Omental fat pad (tissue), 3 donors: ENCODE measurements at regions not wholly inside any gene's neighbourhood (a gene's known extent, or its start where the extent isn't known, plus 50 kb on each side); places are given as distances from the start of the nearest gene placed in this dataset.

Experiments
- ATAC-seq: fragments of 150-250 bp; one replicate; pipeline ENCODE4 v1.9.1; 2016; ENCODE audit warnings: mild to moderate bottlenecking, moderate library complexity; ENCODE audit not compliant: low FRiP score
- DNase-seq: peaks from one replicate; pipeline ENCODE4 v3.0.0-alpha.2; 2019; ENCODE audit warnings: low spot score
- TF ChIP-seq, protein P1 (sequence below), 3 donors: fragments of 450-650 bp; IDR thresholded peaks; one replicate each; pipeline ENCODE4 v1.5.1; 2016 to 2017; ENCODE audit warnings: antibody characterized with exemption in 3 of 3, mild to moderate bottlenecking in 3 of 3, moderate library complexity in 2 of 3

DNA sequence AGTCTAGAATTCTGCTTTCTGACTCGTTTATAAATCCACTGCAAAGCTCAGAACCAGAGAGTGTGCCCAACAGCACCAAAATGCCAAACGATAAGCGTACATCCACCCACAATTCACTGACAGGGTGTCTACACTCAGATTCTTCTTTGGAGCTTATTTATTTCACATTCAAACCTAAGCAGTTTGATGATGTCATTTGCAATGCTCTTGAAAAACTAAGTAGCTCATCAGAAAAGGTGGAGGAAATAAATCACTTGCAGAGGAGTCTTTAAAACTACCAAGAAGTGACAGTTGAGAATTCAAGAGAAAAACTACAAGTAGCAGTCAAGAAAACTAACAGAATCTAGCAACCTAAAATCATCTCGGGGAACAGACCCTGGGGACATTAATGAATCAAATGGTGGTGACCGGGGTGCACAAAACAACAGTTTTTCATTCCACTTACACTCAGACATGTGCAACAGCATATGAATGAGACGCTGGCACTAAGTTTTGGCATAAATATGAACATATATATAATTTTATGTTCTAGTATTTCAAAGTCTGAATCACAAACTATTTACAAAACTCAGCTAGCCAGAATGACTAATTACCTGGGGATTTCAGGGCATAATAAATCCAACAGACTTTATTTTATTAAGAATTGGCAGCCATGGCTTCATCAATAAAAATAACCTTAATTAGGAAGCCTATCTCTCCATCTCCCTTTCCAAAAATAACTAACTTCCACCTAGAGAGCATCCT lies 119.4 kb downstream of the SIPA1L2 start:
- TF ChIP-seq, protein P1, sequence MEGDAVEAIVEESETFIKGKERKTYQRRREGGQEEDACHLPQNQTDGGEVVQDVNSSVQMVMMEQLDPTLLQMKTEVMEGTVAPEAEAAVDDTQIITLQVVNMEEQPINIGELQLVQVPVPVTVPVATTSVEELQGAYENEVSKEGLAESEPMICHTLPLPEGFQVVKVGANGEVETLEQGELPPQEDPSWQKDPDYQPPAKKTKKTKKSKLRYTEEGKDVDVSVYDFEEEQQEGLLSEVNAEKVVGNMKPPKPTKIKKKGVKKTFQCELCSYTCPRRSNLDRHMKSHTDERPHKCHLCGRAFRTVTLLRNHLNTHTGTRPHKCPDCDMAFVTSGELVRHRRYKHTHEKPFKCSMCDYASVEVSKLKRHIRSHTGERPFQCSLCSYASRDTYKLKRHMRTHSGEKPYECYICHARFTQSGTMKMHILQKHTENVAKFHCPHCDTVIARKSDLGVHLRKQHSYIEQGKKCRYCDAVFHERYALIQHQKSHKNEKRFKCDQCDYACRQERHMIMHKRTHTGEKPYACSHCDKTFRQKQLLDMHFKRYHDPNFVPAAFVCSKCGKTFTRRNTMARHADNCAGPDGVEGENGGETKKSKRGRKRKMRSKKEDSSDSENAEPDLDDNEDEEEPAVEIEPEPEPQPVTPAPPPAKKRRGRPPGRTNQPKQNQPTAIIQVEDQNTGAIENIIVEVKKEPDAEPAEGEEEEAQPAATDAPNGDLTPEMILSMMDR (IDR thresholded peaks at IDR 0.05): no peak
- ATAC-seq: no peak
- no peak for DNase-seq

DNA sequence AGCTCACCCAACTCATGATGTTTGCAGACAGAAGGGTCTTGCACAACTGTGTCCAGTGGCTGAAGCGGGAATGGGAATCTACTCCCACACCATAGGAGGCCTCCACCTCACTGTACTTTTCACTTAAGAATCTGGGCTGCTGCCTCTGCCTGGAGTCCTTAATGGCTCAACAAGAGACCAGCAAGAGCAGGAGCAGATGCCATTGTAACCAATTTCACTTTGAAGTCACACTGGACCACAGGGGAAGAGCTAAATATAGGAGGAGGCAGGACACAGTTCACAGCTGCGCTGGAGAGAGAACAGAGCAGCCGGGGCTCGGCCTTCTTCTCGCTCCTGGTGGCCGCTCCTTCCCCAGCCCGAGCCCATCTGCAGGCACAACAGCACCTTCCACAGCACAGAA lies 120.4 kb downstream of the SIPA1L2 start:
- peak; percentile 54 for ATAC-seq
- no peak for DNase-seq
- TF ChIP-seq, protein P1 (IDR thresholded peaks at IDR 0.05): no peak

DNA sequence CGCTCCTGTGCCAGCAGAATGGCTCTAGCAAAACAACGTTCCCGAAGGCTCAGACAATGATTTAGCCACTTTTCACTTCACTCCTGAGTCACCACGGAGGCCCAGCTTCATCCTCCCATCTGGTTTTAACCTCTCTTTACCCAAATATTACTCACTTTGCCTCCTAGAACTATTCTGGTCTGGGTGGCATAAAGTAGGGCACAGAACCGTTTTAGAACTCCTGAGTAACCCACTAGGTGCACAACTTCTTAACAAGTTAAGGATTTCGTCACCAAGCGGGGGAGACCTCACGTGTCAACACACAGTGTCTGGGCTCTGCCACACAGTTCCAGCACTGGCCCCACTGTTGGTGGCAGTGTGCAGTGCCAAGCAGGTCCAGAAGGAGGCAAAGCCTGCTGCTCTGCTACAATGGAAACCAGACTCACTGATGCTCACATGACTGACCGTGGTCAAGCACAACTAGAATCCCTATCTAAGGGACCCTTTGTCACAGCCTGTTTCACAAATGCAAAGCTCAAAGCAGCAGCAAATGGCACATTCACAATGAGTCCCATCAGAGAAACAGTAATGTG lies 121.7 kb downstream of the SIPA1L2 start:
- TF ChIP-seq, protein P1 (IDR thresholded peaks at IDR 0.05): no peak
- no peak for DNase-seq
- no peak for ATAC-seq

DNA sequence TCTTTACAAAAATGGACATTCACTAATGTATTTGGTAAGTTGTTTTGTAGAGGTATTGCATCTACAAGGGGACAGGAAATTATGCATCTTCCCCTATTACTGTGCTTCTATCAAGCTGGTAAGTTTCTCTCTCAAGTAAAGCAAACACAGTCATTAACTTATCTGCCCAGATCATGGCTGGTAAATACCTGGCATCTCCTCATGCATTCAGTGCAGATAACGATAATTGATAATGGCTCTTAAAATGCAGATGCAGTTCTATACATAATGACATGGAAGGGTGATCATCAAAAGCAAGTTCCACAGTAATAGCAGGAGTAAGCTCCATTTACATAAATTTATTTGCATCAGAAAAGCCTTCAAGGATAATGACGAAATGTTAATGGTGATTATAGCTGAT lies 122.4 kb downstream of the SIPA1L2 start:
- ATAC-seq (no peak), DNase-seq (no peak)
- TF ChIP-seq, protein P1 (IDR thresholded peaks at IDR 0.05): no peak

DNA sequence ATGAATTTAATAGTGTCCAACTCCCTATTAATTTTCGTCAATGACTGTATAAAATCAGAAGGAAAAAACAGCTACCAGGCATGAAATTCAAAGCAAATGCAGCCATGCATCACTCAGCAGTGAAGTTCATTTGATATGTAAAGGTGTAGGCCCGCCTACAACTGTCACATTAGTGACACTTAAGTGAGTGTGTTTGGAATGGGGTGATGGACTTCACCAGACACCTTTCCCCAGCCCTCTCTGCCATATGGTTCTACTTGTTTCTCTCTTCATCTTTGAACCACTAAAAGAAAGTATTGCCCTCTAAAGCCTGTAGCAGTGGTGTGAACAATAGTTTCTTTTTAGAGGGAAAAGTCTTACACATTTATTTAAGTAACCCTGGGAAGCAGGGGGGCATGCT lies 124.0 kb downstream of the SIPA1L2 start:
- TF ChIP-seq, protein P1 (IDR thresholded peaks at IDR 0.05): no peak
- ATAC-seq (no peak), DNase-seq (no peak)

DNA sequence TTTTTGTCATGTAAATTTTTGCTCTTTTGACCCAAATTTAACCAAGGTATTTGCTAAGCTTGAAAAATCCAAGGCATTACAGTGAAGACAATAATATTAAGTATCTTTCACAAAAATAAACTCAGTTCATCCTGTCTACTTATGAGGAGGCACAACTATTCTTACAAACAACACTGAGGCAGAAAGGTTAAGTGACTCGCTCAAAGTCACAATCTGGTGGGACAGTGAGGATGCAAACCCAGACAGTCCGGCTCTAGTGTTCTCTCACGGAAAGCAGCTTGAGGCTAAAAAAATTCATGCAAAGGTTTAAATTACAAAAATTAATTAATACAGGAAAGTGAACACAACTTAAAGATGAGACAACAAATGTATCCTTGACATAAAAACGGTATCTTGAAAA lies 125.3 kb downstream of the SIPA1L2 start:
- TF ChIP-seq, protein P1 (IDR thresholded peaks at IDR 0.05): no peak
- no peak for ATAC-seq

DNA sequence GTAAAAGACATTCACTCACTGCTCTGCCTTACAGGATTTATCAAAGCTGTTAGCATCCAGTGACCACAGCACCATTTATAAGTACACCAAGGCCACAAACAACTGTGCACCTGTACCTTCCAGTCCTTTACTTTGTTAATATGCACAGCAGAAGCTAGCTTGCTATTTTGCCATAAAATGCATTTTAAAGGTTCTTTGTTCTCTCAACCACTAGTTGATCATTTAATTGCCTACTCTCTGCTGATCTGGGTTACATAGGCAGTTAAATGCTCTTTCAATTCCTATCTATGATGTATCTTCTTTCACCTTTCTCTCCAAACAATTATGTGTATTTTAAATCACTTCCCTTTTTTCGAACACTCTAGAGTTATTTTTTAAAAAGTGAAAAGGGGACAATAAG lies 126.4 kb downstream of the SIPA1L2 start:
- DNase-seq (no peak), ATAC-seq (no peak)
- TF ChIP-seq, protein P1 (IDR thresholded peaks at IDR 0.05): no peak

More for the DNA sequence above, 125.3 kb downstream of the SIPA1L2 start:
- no peak for DNase-seq
